GM12878 (cell line): ENCODE measurements at regions not wholly inside any gene's neighbourhood (a gene's known extent, or its start where the extent isn't known, plus 50 kb on each side); places are given as distances from the start of the nearest gene placed in this dataset.

Experiments used
- ATAC-seq: fragments of 200-7000 bp; cut with Tn5 transposase; 3 replicates; pipeline ENCODE4 v1.9.1; 2020; ENCODE audit warnings: mild to moderate bottlenecking, moderate library complexity
- BruUV-seq: library from RNA; stranded (reverse); fragments of 400-500 nt; replicated peaks from 2 replicates; lab custom pipeline; 2021; lab: Mats Ljungman, UMichigan
- CTCF ChIA-PET: fragments of 300-600 bp; sonication (Branson Sonifier 250); formaldehyde crosslinking; extraction: SDS; loops from one replicate; lab custom pipeline; 2021; ENCODE audit warnings: inconsistent platforms; lab: Yijun Ruan, JAX
- POLR2A ChIA-PET: fragments of 350-600 bp; formaldehyde crosslinking; extraction: SDS; loops from one replicate; lab custom pipeline; 2021; ENCODE audit warnings: inconsistent platforms; lab: Charles Lee
- RAD21 ChIA-PET: fragments of 300-600 bp; sonication (Branson Sonifier 250); formaldehyde crosslinking; loops from one replicate; lab custom pipeline; 2023; ENCODE audit warnings: antibody characterized with exemption; ENCODE audit not compliant: unreplicated experiment; lab: Charles Lee
- SMC1A ChIA-PET: fragments of 300-600 bp; sonication (Branson Sonifier 250); formaldehyde crosslinking; loops from one replicate; lab custom pipeline; 2023; ENCODE audit not compliant: unreplicated experiment, uncharacterized antibody; lab: Charles Lee
- DNase-seq: peaks from one replicate; pipeline ENCODE4 v3.0.0-alpha.2; 2011; ENCODE audit warnings: low read depth, low spot score
- FAIRE-seq: peaks from 3 replicates; lab custom pipeline; 2011; peaks lifted over from hg19 to GRCh38; lab: Jason Lieb, UNC
- H2AFZ ChIP-seq: 2 replicates; pipeline ENCODE4 v1.6.0; 2011; ENCODE audit warnings: low read depth, low read length, control low read depth; ENCODE audit not compliant: control insufficient read depth
- H3K27ac ChIP-seq: 2 replicates; pipeline ENCODE4 v1.5.1; 2011; ENCODE audit warnings: control low read depth; ENCODE audit not compliant: control insufficient read depth, insufficient read depth
- H3K27me3 ChIP-seq, 2 experiments: replicated peaks in 1 of 2; 2 replicates each; pipeline versions ENCODE4 v1.6.0 to v1.6.1; 2011; ENCODE audit warnings: low read length in 1 of 2; ENCODE audit not compliant: control insufficient read depth in 2 of 2, insufficient read depth in 2 of 2
- H3K36me3 ChIP-seq, 2 experiments: 2 replicates each; pipeline ENCODE4 v1.5.1; 2011; ENCODE audit warnings: low read length in 1 of 2; ENCODE audit not compliant: control insufficient read depth in 2 of 2, insufficient read depth in 2 of 2
- H3K4me1 ChIP-seq: 2 replicates; pipeline ENCODE4 v1.6.1; 2011; ENCODE audit warnings: mild to moderate bottlenecking, low read length, moderate library complexity, mixed read lengths; ENCODE audit not compliant: control insufficient read depth, insufficient read depth
- H3K4me2 ChIP-seq: 2 replicates; pipeline ENCODE4 v1.6.0; 2011; ENCODE audit warnings: control low read depth; ENCODE audit not compliant: control insufficient read depth, insufficient read depth
- H3K4me3 ChIP-seq: fragments of 200-600 bp; sonication (generic); 2 replicates; pipeline ENCODE4 v1.5.1; 2016
- H3K79me2 ChIP-seq: 2 replicates; pipeline ENCODE4 v1.6.0; 2011; ENCODE audit warnings: low read length; ENCODE audit not compliant: control insufficient read depth, insufficient read depth
- H3K9ac ChIP-seq: 2 replicates; pipeline ENCODE4 v1.8.0; 2011; ENCODE audit warnings: low read length, control low read depth, mixed read lengths; ENCODE audit not compliant: control insufficient read depth, insufficient read depth
- H3K9me3 ChIP-seq: replicated peaks from 3 replicates; pipeline ENCODE4 v1.5.1; 2011; ENCODE audit warnings: mild to moderate bottlenecking, low read length; ENCODE audit not compliant: control insufficient read depth, insufficient read depth
- H4K20me1 ChIP-seq: 2 replicates; pipeline ENCODE4 v1.6.0; 2011; ENCODE audit not compliant: control insufficient read depth, insufficient read depth
- ATF2 ChIP-seq: IDR thresholded peaks from 2 replicates; pipeline ENCODE4 v1.6.1; 2012; ENCODE audit warnings: low read length, inconsistent platforms
- FOS ChIP-seq: IDR thresholded peaks from 3 replicates; pipeline ENCODE4 v1.6.1; 2011; ENCODE audit warnings: borderline replicate concordance; ENCODE audit not compliant: insufficient read length; ENCODE audit errors: extremely low read depth
- NFXL1 ChIP-seq: fragments of 450-650 bp; IDR thresholded peaks from 2 replicates; pipeline ENCODE4 v1.6.1; 2017; ENCODE audit warnings: antibody characterized with exemption, mild to moderate bottlenecking, borderline replicate concordance
- NR2C1 ChIP-seq: fragments of 450-650 bp; IDR thresholded peaks from 2 replicates; pipeline ENCODE4 v1.6.1; 2017; ENCODE audit warnings: antibody characterized with exemption, mild to moderate bottlenecking, moderate library complexity
- POLR2AphosphoS5 ChIP-seq: IDR thresholded peaks from 2 replicates; pipeline ENCODE4 v1.6.1; 2011; ENCODE audit warnings: mild to moderate bottlenecking, low read length, inconsistent platforms
- SKIL ChIP-seq: fragments of 450-650 bp; IDR thresholded peaks from 2 replicates; pipeline ENCODE4 v1.6.1; 2017; ENCODE audit warnings: mild to moderate bottlenecking, low read depth, inconsistent platforms; ENCODE audit not compliant: poor library complexity, severe bottlenecking
- WGBS: methylation state at CpG from one replicate; pipeline ENCODE4 v1.1.6; 2016; ENCODE audit warnings: low lambda C conversion rate; ENCODE audit not compliant: insufficient replicate concordance, insufficient coverage; ENCODE audit errors: missing lambda C conversion rate; 5-methylcytosine and 5-hydroxymethylcytosine counted together
- in situ Hi-C: fragments of 300-500 bp; cut with MboI; formaldehyde crosslinking; loops from 9 replicates; pipeline ENCODE4 v1.14.3; 2018; ENCODE audit warnings: mixed read lengths
- intact Hi-C: fragments of 100-400 bp; cut with micrococcal nuclease; formaldehyde crosslinking; loops from one replicate; pipeline ENCODE4 v1.14.2; 2022; ENCODE audit not compliant: unreplicated experiment
- TF ChIP-seq, protein P1 (sequence below): fragments of 450-650 bp; IDR thresholded peaks from 2 replicates; pipeline ENCODE4 v1.6.1; 2017; ENCODE audit warnings: antibody characterized with exemption, mild to moderate bottlenecking, moderate library complexity
- TF ChIP-seq, protein P2 (sequence below): fragments of 450-650 bp; IDR thresholded peaks from 2 replicates; pipeline ENCODE4 v1.6.1; 2017; ENCODE audit warnings: borderline replicate concordance
- TF ChIP-seq, protein P3 (sequence below): IDR thresholded peaks from 2 replicates; pipeline ENCODE4 v1.6.1; 2011; ENCODE audit warnings: borderline replicate concordance, low read depth, mild to moderate bottlenecking, moderate library complexity, low read length; ENCODE audit not compliant: insufficient read depth, poor library complexity, severe bottlenecking

GRCh38 chr3:139764936-139765335, 87.2 kb upstream of the NMNAT3 start (continued):
- TF ChIP-seq, protein P1, sequence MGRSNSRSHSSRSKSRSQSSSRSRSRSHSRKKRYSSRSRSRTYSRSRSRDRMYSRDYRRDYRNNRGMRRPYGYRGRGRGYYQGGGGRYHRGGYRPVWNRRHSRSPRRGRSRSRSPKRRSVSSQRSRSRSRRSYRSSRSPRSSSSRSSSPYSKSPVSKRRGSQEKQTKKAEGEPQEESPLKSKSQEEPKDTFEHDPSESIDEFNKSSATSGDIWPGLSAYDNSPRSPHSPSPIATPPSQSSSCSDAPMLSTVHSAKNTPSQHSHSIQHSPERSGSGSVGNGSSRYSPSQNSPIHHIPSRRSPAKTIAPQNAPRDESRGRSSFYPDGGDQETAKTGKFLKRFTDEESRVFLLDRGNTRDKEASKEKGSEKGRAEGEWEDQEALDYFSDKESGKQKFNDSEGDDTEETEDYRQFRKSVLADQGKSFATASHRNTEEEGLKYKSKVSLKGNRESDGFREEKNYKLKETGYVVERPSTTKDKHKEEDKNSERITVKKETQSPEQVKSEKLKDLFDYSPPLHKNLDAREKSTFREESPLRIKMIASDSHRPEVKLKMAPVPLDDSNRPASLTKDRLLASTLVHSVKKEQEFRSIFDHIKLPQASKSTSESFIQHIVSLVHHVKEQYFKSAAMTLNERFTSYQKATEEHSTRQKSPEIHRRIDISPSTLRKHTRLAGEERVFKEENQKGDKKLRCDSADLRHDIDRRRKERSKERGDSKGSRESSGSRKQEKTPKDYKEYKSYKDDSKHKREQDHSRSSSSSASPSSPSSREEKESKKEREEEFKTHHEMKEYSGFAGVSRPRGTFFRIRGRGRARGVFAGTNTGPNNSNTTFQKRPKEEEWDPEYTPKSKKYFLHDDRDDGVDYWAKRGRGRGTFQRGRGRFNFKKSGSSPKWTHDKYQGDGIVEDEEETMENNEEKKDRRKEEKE, result no peak

- RAD21 ChIA-PET, result no interaction called here
- FAIRE-seq, result no peak
- WGBS, result 33% methylated on average over 7 of the region's 7 CpGs
- H3K27ac ChIP-seq, result no peak overlapping the region
- no peak overlapping the region for H3K4me3 ChIP-seq
- POLR2A ChIA-PET, result no interaction called here
- H3K79me2 ChIP-seq, result no peaks in the 10 kb centered on the region
- no peak for ATAC-seq
- DNase-seq, result no peak
- H3K4me2 ChIP-seq, result no peak overlapping the region
- H3K9ac ChIP-seq, result no peak overlapping the region
- H3K36me3 ChIP-seq, result no peaks in the 10 kb centered on the region
- CTCF ChIA-PET, result interaction anchor here (0.7 kb wide), 1 partner anchor 336 kb away, joined by 3 read pairs; no protein-coding TSS in a partner anchor
- in situ Hi-C loops (no loop called here), intact Hi-C loops (no loop called here)
- no peaks in the 10 kb centered on the region for H3K4me1 ChIP-seq
- no peak overlapping the region for H2AFZ ChIP-seq
- no peaks in the 10 kb centered on the region for H4K20me1 ChIP-seq
- SMC1A ChIA-PET, result interaction anchor here (0.6 kb wide), 1 partner anchor 250 kb away, joined by 3 read pairs; no protein-coding TSS in a partner anchor
- no peaks in the 10 kb centered on the region; a peak in 2 of 4 replicates for H3K27me3 ChIP-seq
- no peaks in the 10 kb centered on the region for H3K9me3 ChIP-seq
- BruUV-seq, result no TSS peak
- no peak for TF ChIP-seq NR2C1
- TF ChIP-seq, protein P2, sequence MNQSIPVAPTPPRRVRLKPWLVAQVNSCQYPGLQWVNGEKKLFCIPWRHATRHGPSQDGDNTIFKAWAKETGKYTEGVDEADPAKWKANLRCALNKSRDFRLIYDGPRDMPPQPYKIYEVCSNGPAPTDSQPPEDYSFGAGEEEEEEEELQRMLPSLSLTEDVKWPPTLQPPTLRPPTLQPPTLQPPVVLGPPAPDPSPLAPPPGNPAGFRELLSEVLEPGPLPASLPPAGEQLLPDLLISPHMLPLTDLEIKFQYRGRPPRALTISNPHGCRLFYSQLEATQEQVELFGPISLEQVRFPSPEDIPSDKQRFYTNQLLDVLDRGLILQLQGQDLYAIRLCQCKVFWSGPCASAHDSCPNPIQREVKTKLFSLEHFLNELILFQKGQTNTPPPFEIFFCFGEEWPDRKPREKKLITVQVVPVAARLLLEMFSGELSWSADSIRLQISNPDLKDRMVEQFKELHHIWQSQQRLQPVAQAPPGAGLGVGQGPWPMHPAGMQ, result no peak
- no peak for TF ChIP-seq POLR2AphosphoS5
- no peak for TF ChIP-seq SKIL
- TF ChIP-seq FOS, result no peak
- no peak for TF ChIP-seq NFXL1
- TF ChIP-seq, protein P3, sequence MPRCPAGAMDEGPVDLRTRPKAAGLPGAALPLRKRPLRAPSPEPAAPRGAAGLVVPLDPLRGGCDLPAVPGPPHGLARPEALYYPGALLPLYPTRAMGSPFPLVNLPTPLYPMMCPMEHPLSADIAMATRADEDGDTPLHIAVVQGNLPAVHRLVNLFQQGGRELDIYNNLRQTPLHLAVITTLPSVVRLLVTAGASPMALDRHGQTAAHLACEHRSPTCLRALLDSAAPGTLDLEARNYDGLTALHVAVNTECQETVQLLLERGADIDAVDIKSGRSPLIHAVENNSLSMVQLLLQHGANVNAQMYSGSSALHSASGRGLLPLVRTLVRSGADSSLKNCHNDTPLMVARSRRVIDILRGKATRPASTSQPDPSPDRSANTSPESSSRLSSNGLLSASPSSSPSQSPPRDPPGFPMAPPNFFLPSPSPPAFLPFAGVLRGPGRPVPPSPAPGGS, result no peak
- TF ChIP-seq ATF2, result no peak
Measured at GRCh38 chr3:139764069-139764905, 86.5 kb upstream of the NMNAT3 start.
